Kidney (tissue), 13 donors: ENCODE measurements at regions not wholly inside any gene's neighbourhood (a gene's known extent, or its start where the extent isn't known, plus 50 kb on each side); places are given as distances from the start of the nearest gene placed in this dataset.
"Not testable (repeated sequence)": the region's sequence is repeated elsewhere in the genome, so short reads cannot be mapped to it uniquely, and the experiment has no call there.

Experiments used
- DNase-seq, 5 donors: peaks; one replicate each; pipeline ENCODE4 v3.0.0-alpha.2; 2013 to 2020
- FAIRE-seq: peaks from 2 replicates; lab custom pipeline; 2012; peaks lifted over from hg19 to GRCh38; lab: Jason Lieb, UNC
- H3K27ac ChIP-seq, 2 donors: one replicate each; pipeline ENCODE4 v1.7.0; 2013; ENCODE audit warnings: low read depth in 2 of 2, low read length in 2 of 2, inconsistent platforms in 1 of 2
- H3K27me3 ChIP-seq: one replicate; pipeline ENCODE4 v1.7.1; 2013; ENCODE audit warnings: low read length, inconsistent platforms; ENCODE audit not compliant: control insufficient read depth, insufficient read depth
- H3K36me3 ChIP-seq, 3 donors: one replicate each; pipeline versions ENCODE4 v1.7.0 to v1.7.1; 2013; ENCODE audit warnings: low read length in 3 of 3, control low read depth in 1 of 3, inconsistent platforms in 1 of 3; ENCODE audit not compliant: insufficient read depth in 3 of 3, control insufficient read depth in 2 of 3
- H3K4me1 ChIP-seq, 3 donors: one replicate each; pipeline versions ENCODE4 v1.7.0 to v1.7.1; 2013; ENCODE audit warnings: low read length in 3 of 3, inconsistent platforms in 1 of 3, low read depth in 1 of 3; ENCODE audit not compliant: control insufficient read depth in 2 of 3, insufficient read depth in 2 of 3
- H3K4me3 ChIP-seq, 3 donors: one replicate each; pipeline versions ENCODE4 v1.7.0 to v1.8.1; 2013; ENCODE audit warnings: low read length in 3 of 3, control low read depth in 1 of 3, inconsistent platforms in 1 of 3
- H3K9ac ChIP-seq, 3 donors: one replicate each; pipeline versions ENCODE4 v1.7.0 to v1.7.1; 2013; ENCODE audit warnings: low read length in 3 of 3, control low read depth in 1 of 3, inconsistent platforms in 1 of 3
- H3K9me3 ChIP-seq, 3 donors: one replicate each; pipeline versions ENCODE4 v1.7.0 to v1.7.1; 2013; ENCODE audit warnings: low read length in 3 of 3, control low read depth in 1 of 3, inconsistent platforms in 1 of 3; ENCODE audit not compliant: control insufficient read depth in 2 of 3, insufficient read depth in 1 of 3
- intact Hi-C: fragments of 100-400 bp; cut with DNase I; formaldehyde crosslinking; loops from one replicate; pipeline ENCODE4 v1.11.1; 2022
- TF ChIP-seq, protein P1 (sequence below): IDR thresholded peaks from 3 replicates; pipeline ENCODE4 v1.5.1; 2012; ENCODE audit warnings: mild to moderate bottlenecking, moderate library complexity, borderline replicate concordance; ENCODE audit not compliant: insufficient read depth; ENCODE audit errors: extremely low read depth
- donor health status: control.
- donor health status: control.
- donor health status: control.
- donor health status: control.
- donor health status: control.
- donor health status: DM: yes; HTN: yes; CAD: no.
- donor health status: Normal renal cell carcinoma (clear cell type).

DNA sequence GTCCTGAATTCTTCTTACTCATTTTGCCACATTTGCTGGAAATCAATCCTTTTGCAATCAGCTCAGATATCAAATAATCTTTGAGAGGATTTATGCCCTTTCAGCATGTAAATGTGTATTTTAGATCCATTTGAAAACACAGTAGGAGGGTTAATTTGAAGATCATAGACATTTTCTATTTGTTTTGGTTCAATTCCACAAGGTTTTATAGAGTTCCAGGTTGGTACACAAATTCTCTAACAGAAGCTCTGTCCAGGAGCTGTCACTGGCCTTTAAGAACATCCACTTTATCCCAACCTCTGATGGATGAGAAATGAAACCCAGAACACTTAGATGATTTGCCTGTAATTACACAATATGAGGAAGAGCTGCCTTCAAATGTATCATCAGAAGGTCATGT, 157.3 kb upstream of the CHAC2 start:
- no peak overlapping the region for H3K4me3 ChIP-seq
- no peak overlapping the region for H3K9ac ChIP-seq
- H3K27me3 ChIP-seq = no peaks in the 10 kb centered on the region
- no peaks in the 10 kb centered on the region for H3K4me1 ChIP-seq
- H3K9me3 ChIP-seq = no peaks in the 10 kb centered on the region
- TF ChIP-seq, protein P1, sequence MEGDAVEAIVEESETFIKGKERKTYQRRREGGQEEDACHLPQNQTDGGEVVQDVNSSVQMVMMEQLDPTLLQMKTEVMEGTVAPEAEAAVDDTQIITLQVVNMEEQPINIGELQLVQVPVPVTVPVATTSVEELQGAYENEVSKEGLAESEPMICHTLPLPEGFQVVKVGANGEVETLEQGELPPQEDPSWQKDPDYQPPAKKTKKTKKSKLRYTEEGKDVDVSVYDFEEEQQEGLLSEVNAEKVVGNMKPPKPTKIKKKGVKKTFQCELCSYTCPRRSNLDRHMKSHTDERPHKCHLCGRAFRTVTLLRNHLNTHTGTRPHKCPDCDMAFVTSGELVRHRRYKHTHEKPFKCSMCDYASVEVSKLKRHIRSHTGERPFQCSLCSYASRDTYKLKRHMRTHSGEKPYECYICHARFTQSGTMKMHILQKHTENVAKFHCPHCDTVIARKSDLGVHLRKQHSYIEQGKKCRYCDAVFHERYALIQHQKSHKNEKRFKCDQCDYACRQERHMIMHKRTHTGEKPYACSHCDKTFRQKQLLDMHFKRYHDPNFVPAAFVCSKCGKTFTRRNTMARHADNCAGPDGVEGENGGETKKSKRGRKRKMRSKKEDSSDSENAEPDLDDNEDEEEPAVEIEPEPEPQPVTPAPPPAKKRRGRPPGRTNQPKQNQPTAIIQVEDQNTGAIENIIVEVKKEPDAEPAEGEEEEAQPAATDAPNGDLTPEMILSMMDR = no peak
- FAIRE-seq (no peak), DNase-seq (no peak)
- no peaks in the 10 kb centered on the region for H3K36me3 ChIP-seq
- H3K27ac ChIP-seq = no peak overlapping the region
- intact Hi-C loops = no loop called here

DNA sequence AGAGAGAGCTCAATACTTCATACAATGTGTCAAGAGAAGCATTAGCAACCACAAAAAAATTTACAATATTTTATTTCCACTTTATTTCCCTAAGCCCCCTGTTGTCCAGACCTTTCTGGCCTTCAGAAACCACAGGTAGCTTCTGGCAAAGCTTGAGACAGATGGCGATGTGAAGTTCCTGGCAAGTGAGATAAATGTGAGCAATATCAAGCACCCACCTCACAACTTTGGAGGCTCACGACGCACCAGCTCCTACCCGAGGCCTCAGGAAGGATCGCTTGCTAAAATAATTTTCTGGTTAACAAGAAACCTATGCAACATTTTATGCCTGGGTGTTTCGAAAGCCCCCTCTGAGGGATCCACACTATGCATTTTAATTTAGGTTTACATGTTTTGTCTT, 158.1 kb upstream of the CHAC2 start:
- intact Hi-C loops = no loop called here
- H3K27ac ChIP-seq = no peak overlapping the region
- FAIRE-seq = no peak

DNA sequence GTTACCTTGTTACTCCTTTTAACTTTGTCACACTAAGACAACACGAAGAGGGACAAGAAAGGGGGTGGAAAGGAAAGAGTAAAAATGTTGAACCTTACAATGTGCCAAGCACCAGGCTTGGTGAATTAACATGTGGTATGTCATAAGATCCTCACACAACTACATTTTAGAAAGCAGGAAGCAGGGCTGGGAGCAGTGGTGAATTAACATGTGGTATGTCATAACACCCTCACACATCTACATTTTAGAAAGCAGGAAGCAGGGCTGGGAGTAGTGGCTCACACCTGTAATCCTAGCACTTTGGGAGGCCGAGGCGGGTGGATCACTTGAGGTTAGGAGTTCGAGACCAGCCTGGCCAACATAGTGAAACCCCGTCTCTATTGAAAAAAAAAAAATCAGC, 159.3 kb upstream of the CHAC2 start:
- intact Hi-C loops = no loop called here
- no peak overlapping the region for H3K4me3 ChIP-seq
- FAIRE-seq = no peak
- H3K9me3 ChIP-seq = no peaks in the 10 kb centered on the region
- H3K36me3 ChIP-seq = no peaks in the 10 kb centered on the region
- H3K27ac ChIP-seq = no peak overlapping the region
- H3K27me3 ChIP-seq = no peaks in the 10 kb centered on the region
- DNase-seq = no peak
- no peak overlapping the region for H3K9ac ChIP-seq
- TF ChIP-seq, protein P1 = no peak
- no peaks in the 10 kb centered on the region for H3K4me1 ChIP-seq

More for the DNA sequence above, 158.1 kb upstream of the CHAC2 start:
- Histone ChIP-seq H3K4me3 (no peak overlapping the region), H3K9ac (no peak overlapping the region), H3K4me1 (no peaks in the 10 kb centered on the region), H3K9me3 (no peaks in the 10 kb centered on the region), H3K27me3 (no peaks in the 10 kb centered on the region), H3K36me3 (no peaks in the 10 kb centered on the region)
- TF ChIP-seq, protein P1 = no peak
- DNase-seq = no peak

DNA sequence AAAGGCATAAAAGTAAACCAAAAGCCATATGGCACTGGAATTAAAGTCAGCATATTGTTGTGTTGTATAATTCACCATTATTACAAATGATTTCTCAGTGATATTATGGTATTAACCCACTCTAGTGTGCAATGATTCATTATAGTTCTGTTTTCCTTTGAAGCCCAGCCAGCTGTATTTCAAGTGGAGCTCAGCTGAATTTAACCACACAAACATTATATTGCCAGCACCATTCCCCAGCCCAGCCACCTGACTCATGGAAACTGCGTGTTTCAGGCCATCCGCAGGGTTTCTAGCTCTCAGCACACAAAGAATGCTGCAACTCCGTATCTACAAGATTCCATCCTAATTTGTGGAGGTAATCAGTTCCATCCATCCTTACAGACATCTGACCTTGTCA, 166.8 kb upstream of the CHAC2 start:
- no peak for FAIRE-seq
- TF ChIP-seq, protein P1 = no peak

DNA sequence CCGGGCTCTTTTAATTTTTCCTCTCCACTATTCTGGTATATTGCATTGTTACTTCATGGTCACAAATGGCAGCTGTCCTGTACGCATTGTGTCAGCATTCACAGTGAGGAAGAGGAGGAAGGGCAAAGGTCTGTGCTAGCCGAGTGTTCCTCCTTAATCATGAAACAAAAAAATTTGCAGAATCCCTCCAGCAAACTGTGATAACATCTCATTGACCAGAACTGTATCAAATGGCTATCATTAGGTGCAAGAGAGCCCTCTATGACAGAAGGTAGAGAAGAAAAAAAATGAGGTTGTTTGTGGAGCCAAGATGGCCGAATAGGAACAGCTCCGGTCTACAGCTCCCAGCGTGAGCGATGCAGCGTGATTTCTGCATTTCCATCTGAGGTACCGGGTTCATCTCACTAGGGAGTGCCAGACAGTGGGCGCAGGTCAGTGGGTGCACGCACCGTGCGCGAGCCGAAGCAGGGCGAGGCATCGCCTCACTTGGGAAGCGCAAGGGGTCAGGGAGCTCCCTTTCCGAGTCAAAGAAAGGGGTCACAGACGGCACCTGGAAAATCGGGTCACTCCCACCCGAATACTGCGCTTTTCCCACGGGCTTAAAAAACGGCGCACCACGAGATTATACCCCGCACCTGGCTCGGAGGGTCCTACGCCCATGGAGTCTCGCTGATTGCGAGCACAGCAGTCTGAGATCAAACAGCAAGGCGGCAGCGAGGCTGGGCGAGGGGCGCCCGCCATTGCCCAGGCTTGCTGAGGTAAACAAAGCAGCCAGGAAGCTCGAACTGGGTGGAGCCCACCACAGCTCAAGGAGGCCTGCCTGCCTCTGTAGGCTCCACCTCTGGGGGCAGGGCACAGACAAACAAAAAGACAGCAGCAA, 180.6 kb upstream of the CHAC2 start:
- H3K36me3 ChIP-seq, DNase-seq, H3K27ac ChIP-seq, H3K4me3 ChIP-seq, H3K4me1 ChIP-seq, H3K9me3 ChIP-seq, H3K9ac ChIP-seq, intact Hi-C loops, FAIRE-seq, H3K27me3 ChIP-seq: not testable (repeated sequence)

More for the DNA sequence above, 166.8 kb upstream of the CHAC2 start:
- H3K36me3 ChIP-seq = no peaks in the 10 kb centered on the region
- no peak overlapping the region for H3K9ac ChIP-seq
- H3K27me3 ChIP-seq = no peaks in the 10 kb centered on the region
- no peak overlapping the region for H3K4me3 ChIP-seq
- H3K9me3 ChIP-seq = no peaks in the 10 kb centered on the region
- H3K4me1 ChIP-seq = no peaks in the 10 kb centered on the region
- intact Hi-C loops = no loop called here
- DNase-seq = peak in 1 of 5 donors; percentile 16
- H3K27ac ChIP-seq = no peak overlapping the region
